ENCODE measurements at regions not wholly inside any gene's neighbourhood (a gene's known extent, or its start where the extent isn't known, plus 50 kb on each side); places are given as distances from the start of the nearest gene placed in this dataset.
"Not testable (repeated sequence)": the region's sequence is repeated elsewhere in the genome, so short reads cannot be mapped to it uniquely, and the experiment has no call there.

GRCh38 chr2:188785490-188785889, 188.7 kb upstream of the COL3A1 start:
- ChIA-PET CTCF (no interaction called here), POLR2A (no interaction called here)

DNA sequence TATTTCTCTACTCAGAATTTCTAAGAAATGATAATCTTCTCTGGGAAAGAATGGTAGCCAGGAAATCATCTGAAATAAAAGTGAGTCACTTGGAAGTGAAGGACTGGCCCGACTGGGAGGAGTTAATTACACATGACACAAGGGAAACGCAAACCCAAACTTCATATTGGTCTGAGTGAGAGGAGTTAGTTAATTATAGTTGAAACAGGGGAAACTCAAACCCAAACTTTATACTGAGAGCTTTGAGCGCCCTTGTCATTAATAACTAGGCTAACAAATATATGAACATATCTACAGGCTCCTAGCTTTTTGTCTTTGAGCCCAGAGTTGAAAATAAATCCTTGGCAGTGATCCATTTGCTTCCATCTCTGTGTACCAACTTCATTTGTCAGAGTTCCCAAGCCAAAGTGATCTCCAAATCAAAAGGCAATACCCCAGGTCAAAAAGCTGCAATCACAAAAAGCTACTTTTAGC, 187.8 kb upstream of the COL3A1 start:
- ChIA-PET POLR2A (no interaction called here), CTCF (no interaction called here)

DNA sequence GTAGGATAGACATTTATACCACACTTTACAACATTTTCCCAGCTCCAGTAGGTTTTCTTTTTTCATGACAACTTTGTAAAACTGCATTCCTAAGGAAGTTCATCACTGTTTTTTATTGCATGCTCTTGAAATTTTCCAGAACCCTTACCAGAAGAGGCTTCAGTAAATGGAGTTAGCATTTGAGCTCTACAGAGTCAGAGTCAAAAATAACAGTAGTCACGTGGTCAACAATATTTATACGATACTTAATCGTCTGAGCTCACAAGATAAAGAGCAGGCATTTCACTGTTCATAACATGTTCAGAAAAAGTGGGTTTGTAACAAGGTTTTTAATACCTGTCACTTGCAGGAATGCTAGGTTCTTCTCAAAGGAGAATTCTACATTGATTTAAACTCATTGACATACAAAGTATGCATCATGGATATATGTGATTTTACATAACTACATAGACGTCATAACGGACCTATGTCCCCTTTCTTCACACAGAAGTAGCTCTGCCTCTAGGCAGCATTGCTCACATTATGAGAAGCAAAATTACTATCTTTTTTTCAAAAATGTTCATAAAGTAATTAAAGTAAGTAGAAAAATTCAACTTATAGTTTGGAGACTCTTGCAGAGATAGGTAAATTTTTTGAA, 187.0 kb upstream of the COL3A1 start:
- CTCF ChIA-PET: no interaction called here
- POLR2A ChIA-PET: no interaction called here

DNA sequence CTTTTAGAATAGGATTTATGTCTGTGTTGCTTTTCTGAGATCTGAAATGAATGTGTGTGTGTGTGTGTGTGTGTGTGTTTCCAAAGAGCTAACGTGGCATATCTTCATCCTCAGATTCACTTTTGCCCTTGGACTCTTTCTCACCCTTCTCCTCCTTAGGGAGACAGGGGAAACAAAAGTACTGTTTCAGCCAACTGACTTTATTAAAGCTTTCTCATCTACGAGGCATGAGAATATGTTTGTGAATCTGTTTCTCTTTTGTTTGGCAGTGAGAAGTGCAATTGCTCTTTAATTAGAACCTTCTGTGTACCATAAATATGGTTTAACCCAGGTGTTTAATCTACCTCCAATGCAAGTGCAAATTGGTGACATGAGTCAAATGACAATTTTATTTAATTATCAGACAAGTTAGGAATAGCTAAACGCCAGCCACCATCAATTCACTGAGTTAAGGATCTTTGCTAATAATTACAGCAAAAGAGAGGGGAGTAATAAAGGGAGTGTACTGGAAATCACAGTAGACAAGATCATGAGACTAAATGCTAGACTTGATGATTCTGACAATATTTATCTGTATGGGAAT, 186.4 kb upstream of the COL3A1 start:
- ChIA-PET CTCF (no interaction called here), POLR2A (no interaction called here)

GRCh38 chr2:188788621-188789020, 185.6 kb upstream of the COL3A1 start:
- ChIA-PET CTCF (no interaction called here), POLR2A (no interaction called here)

DNA sequence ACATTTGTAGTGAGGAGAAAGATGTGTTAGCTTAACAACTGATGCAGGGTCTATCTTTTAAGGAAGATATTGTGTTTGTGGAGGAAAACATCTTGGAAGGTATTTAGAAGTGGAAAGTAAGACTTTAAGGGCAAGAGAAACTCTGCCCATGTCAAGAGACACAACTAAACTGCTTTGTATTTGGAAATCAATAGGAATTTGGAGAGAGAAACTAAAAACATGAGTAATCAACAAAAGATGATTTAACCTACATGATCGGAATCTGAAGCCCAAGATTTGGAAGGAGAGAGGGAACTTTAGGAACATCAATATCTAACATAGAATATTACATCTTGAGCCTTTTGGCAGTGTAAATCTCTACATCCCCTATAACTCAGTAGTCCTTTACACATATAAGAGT, 184.2 kb upstream of the COL3A1 start:
- ChIA-PET CTCF (no interaction called here), POLR2A (no interaction called here)

- POLR2A ChIA-PET: not testable (repeated sequence)
These were observed 179.7 kb upstream of the COL3A1 start for GRCh38 chr2:188794453-188794852.

GRCh38 chr2:188795762-188796161, 178.4 kb upstream of the COL3A1 start:
- ChIA-PET POLR2A (no interaction called here), CTCF (no interaction called here)

More at GRCh38 chr2:188794453-188794852, 179.7 kb upstream of the COL3A1 start:
- CTCF ChIA-PET: not testable (repeated sequence)

DNA sequence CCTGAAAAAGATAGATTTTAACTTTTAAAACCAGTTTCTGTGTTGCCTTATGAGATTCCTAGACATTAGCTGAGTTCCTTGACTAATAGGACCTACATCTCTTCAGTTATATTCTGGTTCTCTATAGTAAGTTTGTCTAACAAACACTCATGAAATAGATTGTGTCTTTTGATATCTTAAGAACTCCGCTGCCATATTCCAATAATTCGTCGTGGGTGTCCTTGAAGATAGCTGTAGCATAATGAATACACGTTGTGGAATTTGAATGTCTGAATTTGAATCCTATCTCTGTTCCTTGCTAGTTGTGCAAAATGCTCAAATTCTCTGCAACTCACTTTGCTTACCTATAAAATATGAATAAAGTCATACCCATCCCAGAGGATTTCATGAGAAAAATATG, 176.8 kb upstream of the COL3A1 start:
- ChIA-PET CTCF (no interaction called here), POLR2A (no interaction called here)

- ChIA-PET POLR2A (no interaction called here), CTCF (no interaction called here)
These were observed 176.0 kb upstream of the COL3A1 start for GRCh38 chr2:188798159-188798558.

DNA sequence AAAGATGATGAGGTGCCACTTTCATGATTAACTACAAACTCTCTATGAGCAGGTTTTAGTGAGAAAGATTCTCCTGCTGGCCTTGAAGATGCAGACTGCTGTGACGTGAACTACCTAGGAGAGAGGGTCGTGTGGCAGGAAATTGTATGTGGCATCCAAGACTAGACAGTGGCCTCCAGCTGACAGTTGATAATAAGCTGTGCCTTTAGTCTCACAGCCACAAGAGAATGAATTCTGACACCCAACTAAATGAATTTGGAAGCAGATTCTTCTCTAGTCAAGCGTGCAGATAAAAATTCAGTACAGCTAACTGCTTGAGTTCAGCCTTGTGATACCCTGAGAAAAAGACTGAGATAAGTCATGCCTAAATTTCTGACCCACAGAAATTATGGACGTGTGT, 169.0 kb upstream of the COL3A1 start:
- POLR2A ChIA-PET: no interaction called here

GRCh38 chr2:188808947-188809355, 165.2 kb upstream of the COL3A1 start:
- CTCF ChIA-PET: no interaction called here
- POLR2A ChIA-PET: no interaction called here

More for the DNA sequence above, 169.0 kb upstream of the COL3A1 start:
- CTCF ChIA-PET: no interaction called here

- POLR2A ChIA-PET: no interaction called here
- CTCF ChIA-PET: no interaction called here
These were observed 163.6 kb upstream of the COL3A1 start for GRCh38 chr2:188810586-188810985.

GRCh38 chr2:188811522-188811921, 162.7 kb upstream of the COL3A1 start:
- POLR2A ChIA-PET: no interaction called here
- CTCF ChIA-PET: no interaction called here

DNA sequence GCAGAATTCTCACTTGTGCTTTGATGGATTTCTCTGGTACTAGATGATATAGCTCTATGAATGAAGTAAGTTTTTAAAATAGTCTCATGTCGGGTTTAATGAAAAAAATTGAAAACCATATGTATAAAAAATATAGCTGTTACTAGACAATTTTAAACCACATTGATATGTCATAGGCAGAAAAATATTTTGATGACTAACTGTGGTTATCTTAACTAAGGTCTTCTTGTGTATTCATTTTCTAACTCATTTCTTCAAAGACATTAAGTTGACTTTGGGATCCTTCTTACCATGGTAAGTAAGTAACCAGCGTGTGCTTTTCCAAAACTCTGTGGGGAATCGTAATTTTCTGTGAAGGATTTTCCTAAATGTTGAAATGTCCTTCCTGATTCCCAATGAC, 160.9 kb upstream of the COL3A1 start:
- ChIA-PET CTCF (no interaction called here), POLR2A (no interaction called here)

DNA sequence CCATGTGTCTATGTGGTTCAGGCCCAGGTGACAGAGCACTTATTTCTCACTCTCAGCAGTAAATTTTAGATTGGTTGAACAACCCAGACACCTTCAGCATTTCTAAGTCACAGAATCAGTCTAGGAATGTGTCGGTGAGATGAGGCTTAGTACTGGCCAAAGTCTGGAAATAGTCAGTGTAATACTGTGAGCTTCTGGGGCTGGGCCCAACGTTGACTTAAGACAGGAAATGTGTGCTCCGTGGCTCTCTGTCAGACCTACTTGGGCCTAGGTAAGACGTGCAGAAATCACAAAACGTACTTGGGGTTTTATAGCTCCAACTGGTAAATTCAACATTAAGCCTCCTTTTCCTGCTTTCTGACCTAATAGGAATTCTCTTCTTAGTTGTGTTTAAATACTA, 160.3 kb upstream of the COL3A1 start:
- POLR2A ChIA-PET: no interaction called here
- CTCF ChIA-PET: no interaction called here

- POLR2A ChIA-PET: no interaction called here
- CTCF ChIA-PET: no interaction called here
These were observed 155.2 kb upstream of the COL3A1 start for GRCh38 chr2:188819011-188819410.

DNA sequence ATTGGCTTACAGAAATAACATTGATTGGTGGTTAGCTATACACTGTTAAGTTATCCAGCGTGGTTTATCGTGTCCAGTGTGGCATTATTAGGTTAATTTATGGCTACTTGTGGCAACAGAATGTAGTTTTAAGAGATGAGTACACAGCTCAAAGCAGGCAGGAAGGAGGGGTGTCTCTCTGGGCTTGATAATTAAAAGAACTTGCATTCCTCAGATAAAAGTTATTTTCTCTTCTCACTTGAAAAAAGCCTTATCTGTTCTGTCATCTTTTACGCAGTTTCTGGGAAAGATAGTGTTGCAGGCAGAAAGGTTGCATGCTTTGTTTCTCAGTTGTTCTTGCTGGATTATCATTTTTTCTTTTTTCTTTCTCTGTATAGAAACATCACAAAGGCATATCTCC, 154.4 kb upstream of the COL3A1 start:
- CTCF ChIA-PET: no interaction called here
- POLR2A ChIA-PET: no interaction called here

DNA sequence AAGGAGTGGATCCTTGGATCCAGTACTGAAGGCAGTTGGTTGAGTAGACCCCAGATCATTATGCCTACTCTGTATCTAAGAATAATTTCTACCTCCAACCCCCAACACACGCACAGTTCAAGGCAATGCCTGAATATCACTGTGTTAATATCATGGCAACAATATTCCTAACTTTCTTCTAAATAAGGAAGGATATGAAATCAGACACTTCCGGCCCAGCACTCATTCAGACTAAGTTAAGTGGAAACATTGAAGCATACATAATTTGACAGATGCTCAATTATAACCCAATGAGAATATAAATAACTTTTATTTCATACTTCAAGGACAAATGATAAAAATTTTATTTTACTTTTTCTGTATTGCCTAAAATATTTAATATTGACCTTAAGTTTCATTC, 153.6 kb upstream of the COL3A1 start:
- POLR2A ChIA-PET: no interaction called here
- CTCF ChIA-PET: no interaction called here

GRCh38 chr2:188824125-188824524, 150.0 kb upstream of the COL3A1 start:
- ChIA-PET CTCF (no interaction called here), POLR2A (no interaction called here)

- ChIA-PET CTCF (no interaction called here), POLR2A (interaction anchor here (0.6 kb wide), 1 partner anchor 97 kb away, joined by 9 read pairs; no protein-coding TSS in a partner anchor)
These were observed 140.8 kb upstream of the COL3A1 start for GRCh38 chr2:188833331-188833730.

DNA sequence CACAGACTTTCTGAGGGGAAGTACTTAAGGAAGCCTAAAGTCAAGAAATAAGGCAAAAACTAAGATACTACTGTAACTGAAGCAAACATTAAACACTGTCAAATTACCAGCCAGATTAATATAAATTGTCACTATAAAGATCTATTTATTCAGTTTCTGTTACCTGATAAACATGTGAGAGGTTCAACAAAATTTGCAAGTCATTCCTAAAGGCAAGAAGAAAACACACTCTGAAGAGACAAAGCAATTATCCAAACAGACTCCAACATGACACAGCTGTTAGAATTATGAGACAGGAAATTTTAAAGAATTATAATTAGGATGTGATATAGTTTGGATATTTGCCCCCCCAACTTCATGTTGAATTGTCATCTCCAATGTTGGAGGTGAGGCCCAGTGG, 140.4 kb upstream of the COL3A1 start:
- CTCF ChIA-PET: no interaction called here
- POLR2A ChIA-PET: no interaction called here

Data from activated CD8-positive, alpha-beta memory T cell treated with anti-CD3 and anti-CD28 coated beads for 36 hours (primary cell).